Smooth muscle cell (in vitro differentiated cells): ENCODE measurements at regions not wholly inside any gene's neighbourhood (a gene's known extent, or its start where the extent isn't known, plus 50 kb on each side); places are given as distances from the start of the nearest gene placed in this dataset.

Source experiments
- DNase-seq: peaks from one replicate; lab custom pipeline; 2025; ENCODE audit not compliant: unreplicated experiment; lab: John Stamatoyannopoulos, UW
- H2AFZ ChIP-seq: fragments of 200-600 bp; sonication (generic); 2 replicates; pipeline ENCODE4 v1.6.0; 2016; ENCODE audit warnings: antibody characterized with exemption, low read depth, mild to moderate bottlenecking
- H3F3A ChIP-seq: fragments of 200-600 bp; sonication (generic); 2 replicates; pipeline ENCODE4 v1.6.0; 2017; ENCODE audit warnings: antibody characterized with exemption, low read depth
- H3K27ac ChIP-seq: fragments of 200-600 bp; sonication (generic); 2 replicates; pipeline ENCODE4 v1.5.1; 2016; ENCODE audit warnings: low read depth, mild to moderate bottlenecking
- H3K27me3 ChIP-seq: fragments of 200-600 bp; sonication (generic); 2 replicates; pipeline ENCODE4 v1.6.1; 2016; ENCODE audit warnings: low read depth, mild to moderate bottlenecking
- H3K36me3 ChIP-seq: fragments of 200-600 bp; sonication (generic); 2 replicates; pipeline ENCODE4 v1.5.1; 2016; ENCODE audit warnings: low read depth
- H3K4me1 ChIP-seq: fragments of 200-600 bp; sonication (generic); 2 replicates; pipeline ENCODE4 v1.5.1; 2016; ENCODE audit warnings: low read depth
- H3K4me2 ChIP-seq: fragments of 200-600 bp; sonication (generic); 2 replicates; pipeline ENCODE4 v1.6.0; 2016; ENCODE audit warnings: mild to moderate bottlenecking
- H3K4me3 ChIP-seq: fragments of 200-600 bp; sonication (generic); 2 replicates; pipeline ENCODE4 v1.5.1; 2016; ENCODE audit warnings: mild to moderate bottlenecking
- H3K79me2 ChIP-seq: fragments of 200-600 bp; sonication (generic); 2 replicates; pipeline ENCODE4 v1.6.0; 2016; ENCODE audit warnings: low read depth, mild to moderate bottlenecking
- H3K9ac ChIP-seq: fragments of 200-600 bp; sonication (generic); 2 replicates; pipeline ENCODE4 v1.6.0; 2016; ENCODE audit warnings: low read depth
- H3K9me3 ChIP-seq: fragments of 200-600 bp; sonication (generic); replicated peaks from 2 replicates; pipeline ENCODE4 v1.5.1; 2016; ENCODE audit warnings: low read depth
- H4K20me1 ChIP-seq: fragments of 200-600 bp; sonication (generic); 2 replicates; pipeline ENCODE4 v1.6.0; 2016; ENCODE audit warnings: low read depth
- WGBS: methylation state at CpG from one replicate; pipeline ENCODE4 v1.1.7; 2016; ENCODE audit warnings: low lambda C conversion rate; 5-methylcytosine and 5-hydroxymethylcytosine counted together
- TF ChIP-seq, protein P1 (sequence below): fragments of 200-600 bp; sonication (generic); IDR thresholded peaks from 2 replicates; pipeline ENCODE4 v1.5.1; 2017; ENCODE audit warnings: borderline replicate concordance, mild to moderate bottlenecking, antibody characterized with exemption; ENCODE audit not compliant: insufficient read depth, poor library complexity, severe bottlenecking

GRCh38 chr3:16050641-16051467, 123.6 kb upstream of the GALNT15 start:
- 80% methylated on average over 14 of the region's 16 CpGs for WGBS

DNA sequence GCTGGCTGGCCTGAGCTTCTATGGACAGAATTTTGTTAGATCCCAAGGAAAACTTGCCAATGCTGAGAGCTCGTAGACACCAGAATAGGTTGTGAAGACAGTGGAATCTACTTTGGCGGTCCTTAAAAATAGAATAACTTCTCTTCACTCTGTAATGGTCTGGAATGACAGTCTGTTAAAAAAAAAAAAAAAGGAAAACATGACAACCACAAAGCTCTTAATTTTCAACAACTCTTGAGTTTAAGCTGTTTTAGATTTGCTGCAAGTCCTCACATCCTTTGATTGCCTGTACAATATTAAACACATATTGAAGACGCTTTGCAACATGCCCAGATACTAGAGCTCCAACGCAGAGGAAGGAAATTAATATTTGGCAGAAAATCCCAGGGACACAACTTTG, 122.8 kb upstream of the GALNT15 start:
- no peaks in the 10 kb centered on the region for H3K79me2 ChIP-seq
- TF ChIP-seq, protein P1, sequence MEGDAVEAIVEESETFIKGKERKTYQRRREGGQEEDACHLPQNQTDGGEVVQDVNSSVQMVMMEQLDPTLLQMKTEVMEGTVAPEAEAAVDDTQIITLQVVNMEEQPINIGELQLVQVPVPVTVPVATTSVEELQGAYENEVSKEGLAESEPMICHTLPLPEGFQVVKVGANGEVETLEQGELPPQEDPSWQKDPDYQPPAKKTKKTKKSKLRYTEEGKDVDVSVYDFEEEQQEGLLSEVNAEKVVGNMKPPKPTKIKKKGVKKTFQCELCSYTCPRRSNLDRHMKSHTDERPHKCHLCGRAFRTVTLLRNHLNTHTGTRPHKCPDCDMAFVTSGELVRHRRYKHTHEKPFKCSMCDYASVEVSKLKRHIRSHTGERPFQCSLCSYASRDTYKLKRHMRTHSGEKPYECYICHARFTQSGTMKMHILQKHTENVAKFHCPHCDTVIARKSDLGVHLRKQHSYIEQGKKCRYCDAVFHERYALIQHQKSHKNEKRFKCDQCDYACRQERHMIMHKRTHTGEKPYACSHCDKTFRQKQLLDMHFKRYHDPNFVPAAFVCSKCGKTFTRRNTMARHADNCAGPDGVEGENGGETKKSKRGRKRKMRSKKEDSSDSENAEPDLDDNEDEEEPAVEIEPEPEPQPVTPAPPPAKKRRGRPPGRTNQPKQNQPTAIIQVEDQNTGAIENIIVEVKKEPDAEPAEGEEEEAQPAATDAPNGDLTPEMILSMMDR, result no peak
- H3K36me3 ChIP-seq, result no peaks in the 10 kb centered on the region
- no peak overlapping the region for H2AFZ ChIP-seq
- no peaks in the 10 kb centered on the region for H3F3A ChIP-seq
- no peak overlapping the region for H3K4me2 ChIP-seq
- H3K4me1 ChIP-seq, result no peaks in the 10 kb centered on the region
- no peaks in the 10 kb centered on the region for H3K27me3 ChIP-seq
- no peaks in the 10 kb centered on the region for H3K9me3 ChIP-seq
- 89% methylated on average over 4 of the region's 4 CpGs for WGBS
- no peaks in the 10 kb centered on the region for H4K20me1 ChIP-seq
- DNase-seq, result no peak
- no peak overlapping the region for H3K9ac ChIP-seq
- H3K27ac ChIP-seq, result no peak overlapping the region
- H3K4me3 ChIP-seq, result no peak overlapping the region

More at GRCh38 chr3:16050641-16051467, 123.6 kb upstream of the GALNT15 start:
- Histone ChIP-seq H3K9me3 (no peaks in the 10 kb centered on the region), H3K27me3 (no peaks in the 10 kb centered on the region), H3K4me3 (no peak overlapping the region), H3K79me2 (no peaks in the 10 kb centered on the region), H3K27ac (no peak overlapping the region), H3F3A (no peaks in the 10 kb centered on the region), H3K36me3 (no peaks in the 10 kb centered on the region), H3K9ac (no peak overlapping the region), H3K4me1 (no peaks in the 10 kb centered on the region), H2AFZ (no peak overlapping the region), H4K20me1 (no peaks in the 10 kb centered on the region), H3K4me2 (no peak overlapping the region)
- TF ChIP-seq, protein P1, result no peak
- no peak for DNase-seq

DNA sequence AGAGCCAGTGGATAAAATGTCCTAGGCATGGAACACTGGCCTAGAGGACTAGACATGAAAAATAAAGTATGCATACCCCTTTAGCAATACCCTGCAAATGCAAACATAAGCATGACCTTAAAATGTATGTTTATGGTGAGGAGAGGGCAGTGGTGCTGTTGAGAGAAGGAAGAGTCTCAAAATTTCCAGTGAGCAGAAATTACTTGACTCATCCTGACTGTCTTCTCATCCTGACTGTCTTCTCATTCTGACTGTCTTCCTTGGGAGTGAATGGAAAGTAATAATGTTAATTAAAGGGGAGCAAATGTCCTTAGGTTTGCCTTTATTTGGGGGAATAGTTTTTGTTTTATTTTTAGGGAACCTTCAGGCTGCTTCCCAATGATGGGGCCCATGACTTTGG, 121.5 kb upstream of the GALNT15 start:
- Histone ChIP-seq H3K4me2 (no peak overlapping the region), H3K27me3 (no peaks in the 10 kb centered on the region), H3K4me3 (no peak overlapping the region), H4K20me1 (no peaks in the 10 kb centered on the region), H2AFZ (no peak overlapping the region), H3K79me2 (no peaks in the 10 kb centered on the region), H3K36me3 (no peaks in the 10 kb centered on the region), H3K27ac (no peak overlapping the region), H3K9me3 (no peaks in the 10 kb centered on the region), H3F3A (no peaks in the 10 kb centered on the region), H3K4me1 (no peaks in the 10 kb centered on the region), H3K9ac (no peak overlapping the region)
- TF ChIP-seq, protein P1, result no peak
- no peak for DNase-seq

- no peaks in the 10 kb centered on the region for H3K79me2 ChIP-seq
- no peaks in the 10 kb centered on the region for H3F3A ChIP-seq
- no peak overlapping the region for H3K4me3 ChIP-seq
- H3K27ac ChIP-seq, result no peak overlapping the region
- H3K27me3 ChIP-seq, result no peaks in the 10 kb centered on the region
- H4K20me1 ChIP-seq, result no peaks in the 10 kb centered on the region
- H3K9me3 ChIP-seq, result no peaks in the 10 kb centered on the region
- H3K4me1 ChIP-seq, result no peaks in the 10 kb centered on the region
- TF ChIP-seq, protein P1, result no peak
- H3K9ac ChIP-seq, result no peak overlapping the region
- H3K36me3 ChIP-seq, result no peaks in the 10 kb centered on the region
- no peak overlapping the region for H2AFZ ChIP-seq
- DNase-seq, result no peak
- no peak overlapping the region for H3K4me2 ChIP-seq
These were observed 120.7 kb upstream of the GALNT15 start for GRCh38 chr3:16053794-16054193.
